ENCODE measurements at regions not wholly inside any gene's neighbourhood (a gene's known extent, or its start where the extent isn't known, plus 50 kb on each side); places are given as distances from the start of the nearest gene placed in this dataset.
A peak's percentile ranks its signal among the peaks of the same experiment; 100 is the strongest.

DNA sequence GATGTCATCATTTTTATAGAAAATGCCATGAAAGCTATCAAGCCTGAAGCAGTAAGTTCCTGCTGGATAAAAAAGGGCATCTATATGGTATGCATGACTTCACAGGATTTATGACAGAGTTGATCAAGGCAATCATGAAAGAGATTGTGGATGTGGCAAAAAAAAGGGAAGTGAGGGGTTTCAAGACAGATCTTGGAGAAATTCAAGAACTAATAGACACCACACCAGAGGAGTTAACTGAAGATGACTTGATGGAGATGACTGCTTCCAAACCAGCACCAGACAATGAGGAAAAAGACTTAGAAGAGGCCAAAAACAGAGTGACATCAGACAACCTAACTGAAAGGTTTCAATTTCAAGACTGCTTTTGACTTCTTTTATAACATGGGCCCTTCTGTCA is 691.1 kb upstream of the SLC10A2 start:
- H3K9me3 ChIP-seq, result no peaks in the 10 kb centered on the region

DNA sequence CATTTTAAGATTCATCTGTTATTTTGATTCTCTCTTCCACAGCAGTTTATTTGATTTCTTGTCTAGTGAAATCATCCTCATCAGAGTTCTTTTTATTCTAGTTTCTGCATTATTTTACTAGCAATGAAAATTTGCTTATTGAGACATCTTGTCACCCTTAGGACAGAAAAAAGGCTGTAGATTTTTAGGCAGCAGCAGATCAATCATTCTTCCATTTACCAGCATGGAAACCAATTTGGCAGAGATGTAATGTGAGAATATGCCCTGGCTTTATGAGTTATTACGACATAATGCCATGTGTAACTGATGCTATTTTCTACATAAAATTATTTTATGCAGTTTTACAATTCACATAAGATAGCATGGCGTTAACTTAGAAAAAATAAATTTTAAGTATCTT is 688.6 kb upstream of the SLC10A2 start:
- Histone ChIP-seq H3K4me3 (no peak overlapping the region), H3K36me3 (no peaks in the 10 kb centered on the region), H3K27ac (no peak overlapping the region), H3K4me1 (no peaks in the 10 kb centered on the region), H3K9me3 (no peaks in the 10 kb centered on the region), H3K27me3 (no peaks in the 10 kb centered on the region)
- TF ChIP-seq POLR2A (IDR thresholded peaks at IDR 0.05), result no peak
- TF ChIP-seq, protein P1, sequence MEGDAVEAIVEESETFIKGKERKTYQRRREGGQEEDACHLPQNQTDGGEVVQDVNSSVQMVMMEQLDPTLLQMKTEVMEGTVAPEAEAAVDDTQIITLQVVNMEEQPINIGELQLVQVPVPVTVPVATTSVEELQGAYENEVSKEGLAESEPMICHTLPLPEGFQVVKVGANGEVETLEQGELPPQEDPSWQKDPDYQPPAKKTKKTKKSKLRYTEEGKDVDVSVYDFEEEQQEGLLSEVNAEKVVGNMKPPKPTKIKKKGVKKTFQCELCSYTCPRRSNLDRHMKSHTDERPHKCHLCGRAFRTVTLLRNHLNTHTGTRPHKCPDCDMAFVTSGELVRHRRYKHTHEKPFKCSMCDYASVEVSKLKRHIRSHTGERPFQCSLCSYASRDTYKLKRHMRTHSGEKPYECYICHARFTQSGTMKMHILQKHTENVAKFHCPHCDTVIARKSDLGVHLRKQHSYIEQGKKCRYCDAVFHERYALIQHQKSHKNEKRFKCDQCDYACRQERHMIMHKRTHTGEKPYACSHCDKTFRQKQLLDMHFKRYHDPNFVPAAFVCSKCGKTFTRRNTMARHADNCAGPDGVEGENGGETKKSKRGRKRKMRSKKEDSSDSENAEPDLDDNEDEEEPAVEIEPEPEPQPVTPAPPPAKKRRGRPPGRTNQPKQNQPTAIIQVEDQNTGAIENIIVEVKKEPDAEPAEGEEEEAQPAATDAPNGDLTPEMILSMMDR (IDR thresholded peaks at IDR 0.05), result no peak
- DNase-seq, result no peak
- 63% methylated on average over 2 of the region's 2 CpGs for WGBS (ENCODE audit: insufficient coverage, low coverage, low lambda C conversion rate, missing lambda C conversion rate)
- intact Hi-C loops (cut with DNase I), result no loop called here
- ATAC-seq, result no peak

More for the DNA sequence above, 691.1 kb upstream of the SLC10A2 start:
- H3K27ac ChIP-seq, result no peak overlapping the region
- intact Hi-C loops (cut with DNase I), result no loop called here
- TF ChIP-seq POLR2A (IDR thresholded peaks at IDR 0.05), result no peak
- TF ChIP-seq, protein P1 (IDR thresholded peaks at IDR 0.05), result no peak
- ATAC-seq, result no peak
- no peak for DNase-seq
- no peaks in the 10 kb centered on the region for H3K4me1 ChIP-seq
- no peaks in the 10 kb centered on the region for H3K36me3 ChIP-seq
- H3K4me3 ChIP-seq, result no peak overlapping the region
- no peaks in the 10 kb centered on the region for H3K27me3 ChIP-seq

DNA sequence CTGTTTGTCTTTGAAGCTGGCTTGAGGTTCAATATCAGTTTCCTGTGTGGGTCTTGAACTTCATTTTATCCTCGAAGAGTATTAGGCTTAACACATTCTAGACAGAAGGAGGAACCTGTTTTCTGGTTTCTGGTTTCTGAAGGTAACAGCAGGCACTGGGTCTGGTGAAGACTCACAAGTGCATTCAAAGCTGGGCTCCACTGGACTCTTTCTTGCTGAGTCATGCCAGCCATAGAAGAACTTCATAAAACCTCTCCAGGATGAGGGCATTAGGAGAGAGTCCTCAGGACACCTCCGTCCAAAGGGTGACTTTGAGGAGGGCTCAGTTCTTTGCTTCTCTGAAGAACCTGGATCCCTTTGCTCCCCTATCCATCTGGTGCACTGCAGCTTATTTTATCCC is 668.6 kb upstream of the SLC10A2 start:
- H3K27me3 ChIP-seq, result no peaks in the 10 kb centered on the region
- ATAC-seq (no peak), DNase-seq (no peak)
- intact Hi-C loops (cut with DNase I), result no loop called here
- no peak overlapping the region for H3K4me3 ChIP-seq
- H3K4me1 ChIP-seq, result no peaks in the 10 kb centered on the region
- no peaks in the 10 kb centered on the region for H3K9me3 ChIP-seq
- H3K36me3 ChIP-seq, result no peaks in the 10 kb centered on the region
- WGBS (ENCODE audit: insufficient coverage, low coverage, low lambda C conversion rate, missing lambda C conversion rate), result 46% methylated on average over 2 of the region's 2 CpGs
- no peak overlapping the region for H3K27ac ChIP-seq
- TF ChIP-seq POLR2A (IDR thresholded peaks at IDR 0.05), result no peak
- TF ChIP-seq, protein P1 (IDR thresholded peaks at IDR 0.05), result no peak

DNA sequence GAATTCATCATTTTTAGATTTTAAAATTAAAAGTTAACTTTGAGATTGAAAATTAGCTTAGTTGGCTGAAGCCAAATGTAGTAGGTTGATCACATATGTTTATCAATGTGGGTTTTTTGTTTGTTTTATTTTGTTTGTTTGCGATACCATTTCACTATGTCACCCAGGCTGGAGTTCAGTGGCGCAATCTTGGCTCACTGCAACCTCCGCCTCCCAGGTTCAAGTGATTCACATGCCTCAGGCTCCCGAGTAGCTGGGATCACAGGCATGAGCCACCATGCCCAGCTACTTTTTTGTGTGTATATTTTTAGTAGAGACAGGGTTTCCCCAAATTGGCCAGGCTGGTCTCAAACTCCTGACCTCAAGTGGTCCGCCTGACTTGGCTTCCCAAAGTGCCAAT is 665.7 kb upstream of the SLC10A2 start:
- TF ChIP-seq POLR2A (IDR thresholded peaks at IDR 0.05), result no peak
- TF ChIP-seq, protein P1 (IDR thresholded peaks at IDR 0.05), result no peak
- Histone ChIP-seq H3K4me3 (no peak overlapping the region), H3K4me1 (no peaks in the 10 kb centered on the region), H3K9me3 (no peaks in the 10 kb centered on the region), H3K36me3 (no peaks in the 10 kb centered on the region), H3K27me3 (no peaks in the 10 kb centered on the region), H3K27ac (no peak overlapping the region)
- ATAC-seq, result peak; percentile 42 to 87 (median 66)
- peak; percentile 52 to 54 (median 53) for DNase-seq
- intact Hi-C loops (cut with DNase I), result no loop called here
- 51% methylated on average over 5 of the region's 5 CpGs for WGBS (ENCODE audit: insufficient coverage, low coverage, low lambda C conversion rate, missing lambda C conversion rate)

DNA sequence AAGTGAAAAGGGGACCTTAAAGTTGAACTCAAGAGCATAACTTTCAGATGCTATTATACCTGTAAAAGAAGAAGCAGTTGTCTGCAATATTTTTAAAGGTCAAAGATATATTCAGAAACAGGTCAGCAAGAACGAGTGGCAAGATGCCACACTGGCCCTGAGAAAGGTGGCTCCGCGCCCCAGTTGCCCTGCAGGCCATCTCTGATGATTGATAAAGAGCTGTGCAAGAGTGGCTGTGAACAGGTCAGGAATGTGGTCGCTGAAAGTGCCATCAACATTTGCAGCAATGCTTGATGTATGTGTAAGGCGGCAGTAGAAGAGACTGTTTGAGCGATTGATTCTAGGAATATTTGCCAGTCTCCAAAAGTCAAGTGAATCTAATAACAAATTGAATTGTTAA is 664.2 kb upstream of the SLC10A2 start:
- DNase-seq, result peak; percentile 51 to 58 (median 52)
- H3K9me3 ChIP-seq, result no peaks in the 10 kb centered on the region
- H3K27ac ChIP-seq, result no peak overlapping the region
- intact Hi-C loops (cut with DNase I), result no loop called here
- 32% methylated on average over 6 of the region's 6 CpGs for WGBS (ENCODE audit: insufficient coverage, low coverage, low lambda C conversion rate, missing lambda C conversion rate)
- H3K27me3 ChIP-seq, result no peaks in the 10 kb centered on the region
- no peaks in the 10 kb centered on the region for H3K36me3 ChIP-seq
- no peak overlapping the region for H3K4me3 ChIP-seq
- no peaks in the 10 kb centered on the region for H3K4me1 ChIP-seq
- no peak for TF ChIP-seq POLR2A (IDR thresholded peaks at IDR 0.05)
- TF ChIP-seq, protein P1 (IDR thresholded peaks at IDR 0.05), result no peak
- ATAC-seq, result peak; percentile 62 to 74 (median 66)

Data from right lobe of liver (tissue), 6 donors.